ENCODE measurements at regions not wholly inside any gene's neighbourhood (a gene's known extent, or its start where the extent isn't known, plus 50 kb on each side); places are given as distances from the start of the nearest gene placed in this dataset.

GRCh38 chr11:92453055-92453454, 228.4 kb downstream of the FAT3 start:
- no peak overlapping the region for H3K9ac ChIP-seq (ENCODE audit: low read depth, low read length)
- H3K4me2 ChIP-seq (ENCODE audit: insufficient read depth, low read length): no peak overlapping the region
- no peaks in the 10 kb centered on the region for H3K4me1 ChIP-seq (ENCODE audit: insufficient read depth, low read length)
- no peaks in the 10 kb centered on the region for H3K79me2 ChIP-seq (ENCODE audit: insufficient read depth, low read length)
- TF ChIP-seq EZH2 (IDR thresholded peaks at IDR 0.05; ENCODE audit: borderline replicate concordance, low read depth, low read length, severe bottlenecking) (no peak), CTCF (IDR thresholded peaks at IDR 0.05; ENCODE audit: borderline replicate concordance, extremely low read depth, low read length, poor library complexity, severe bottlenecking) (no peak)
- ATAC-seq (ENCODE audit: insufficient read depth, low read depth) (no peak), DNase-seq (no peak)
- H3K36me3 ChIP-seq (ENCODE audit: insufficient read depth, low read length): no peaks in the 10 kb centered on the region
- no peaks in the 10 kb centered on the region for H4K20me1 ChIP-seq (ENCODE audit: insufficient read depth, low read length)
- H2AFZ ChIP-seq (ENCODE audit: low read depth, low read length): no peak overlapping the region
- H3K27ac ChIP-seq (ENCODE audit: low read length): no peak overlapping the region
- no peaks in the 10 kb centered on the region for H3K27me3 ChIP-seq (ENCODE audit: insufficient read depth, low read length, poor library complexity)
- H3K4me3 ChIP-seq (ENCODE audit: low read depth in 1 of 2, low read length in 2 of 2): no peak overlapping the region
- no peaks in the 10 kb centered on the region for H3K9me3 ChIP-seq (ENCODE audit: insufficient read depth, low read length, severe bottlenecking)

- no peak for ATAC-seq (ENCODE audit: insufficient read depth, low read depth)
- Histone ChIP-seq H3K79me2 (ENCODE audit: insufficient read depth, low read length) (no peaks in the 10 kb centered on the region), H3K9me3 (ENCODE audit: insufficient read depth, low read length, severe bottlenecking) (no peaks in the 10 kb centered on the region), H3K27ac (ENCODE audit: low read length) (no peak overlapping the region), H4K20me1 (ENCODE audit: insufficient read depth, low read length) (no peaks in the 10 kb centered on the region), H3K27me3 (ENCODE audit: insufficient read depth, low read length, poor library complexity) (no peaks in the 10 kb centered on the region), H3K4me2 (ENCODE audit: insufficient read depth, low read length) (no peak overlapping the region), H3K9ac (ENCODE audit: low read depth, low read length) (no peak overlapping the region), H2AFZ (ENCODE audit: low read depth, low read length) (0 out of 2 replicates have a peak overlapping the region, but pooled peaks have one; percentile 7), H3K4me1 (ENCODE audit: insufficient read depth, low read length) (no peaks in the 10 kb centered on the region), H3K36me3 (ENCODE audit: insufficient read depth, low read length) (no peaks in the 10 kb centered on the region), H3K4me3 (ENCODE audit: low read depth in 1 of 2, low read length in 2 of 2) (no peak overlapping the region)
- DNase-seq: no peak
- no peak for TF ChIP-seq EZH2 (IDR thresholded peaks at IDR 0.05; ENCODE audit: borderline replicate concordance, low read depth, low read length, severe bottlenecking)
- no peak for TF ChIP-seq CTCF (IDR thresholded peaks at IDR 0.05; ENCODE audit: borderline replicate concordance, extremely low read depth, low read length, poor library complexity, severe bottlenecking)
These were observed 230.7 kb downstream of the FAT3 start for GRCh38 chr11:92455210-92455790.

- Histone ChIP-seq H3K4me1 (ENCODE audit: insufficient read depth, low read length) (peaks cover 14% of the 10 kb centered on the region), H3K79me2 (ENCODE audit: insufficient read depth, low read length) (no peaks in the 10 kb centered on the region), H3K27ac (ENCODE audit: low read length) (no peak overlapping the region), H3K27me3 (ENCODE audit: insufficient read depth, low read length, poor library complexity) (no peaks in the 10 kb centered on the region), H3K4me3 (ENCODE audit: low read depth in 1 of 2, low read length in 2 of 2) (no peak overlapping the region), H3K36me3 (ENCODE audit: insufficient read depth, low read length) (no peaks in the 10 kb centered on the region), H3K9me3 (ENCODE audit: insufficient read depth, low read length, severe bottlenecking) (no peaks in the 10 kb centered on the region), H3K9ac (ENCODE audit: low read depth, low read length) (no peak overlapping the region), H4K20me1 (ENCODE audit: insufficient read depth, low read length) (no peaks in the 10 kb centered on the region), H3K4me2 (ENCODE audit: insufficient read depth, low read length) (no peak overlapping the region), H2AFZ (ENCODE audit: low read depth, low read length) (no peak overlapping the region)
- DNase-seq (no peak), ATAC-seq (ENCODE audit: insufficient read depth, low read depth) (no peak)
- no peak for TF ChIP-seq CTCF (IDR thresholded peaks at IDR 0.05; ENCODE audit: borderline replicate concordance, extremely low read depth, low read length, poor library complexity, severe bottlenecking)
- TF ChIP-seq EZH2 (IDR thresholded peaks at IDR 0.05; ENCODE audit: borderline replicate concordance, low read depth, low read length, severe bottlenecking): no peak
These were observed 232.6 kb downstream of the FAT3 start for GRCh38 chr11:92457250-92457649.
